Breast epithelium (tissue), 3 donors: ENCODE measurements at regions not wholly inside any gene's neighbourhood (a gene's known extent, or its start where the extent isn't known, plus 50 kb on each side); places are given as distances from the start of the nearest gene placed in this dataset.

Source experiments
- CTCF ChIP-seq, 3 donors: fragments of 450-650 bp; IDR thresholded peaks; one replicate each; pipeline ENCODE4 v1.5.1; 2016 to 2017; ENCODE audit warnings: antibody characterized with exemption in 3 of 3, mild to moderate bottlenecking in 3 of 3, moderate library complexity in 3 of 3
- POLR2A ChIP-seq: fragments of 450-650 bp; IDR thresholded peaks from one replicate; pipeline ENCODE4 v1.6.1; 2016; ENCODE audit warnings: antibody characterized with exemption, mild to moderate bottlenecking, moderate library complexity

- no peak for TF ChIP-seq CTCF (IDR thresholded peaks at IDR 0.05)
- no peak for TF ChIP-seq POLR2A
Observed at GRCh38 chr14:41034969-41035368, 571.7 kb upstream of the LRFN5 start.
